ENCODE measurements at regions not wholly inside any gene's neighbourhood (a gene's known extent, or its start where the extent isn't known, plus 50 kb on each side); places are given as distances from the start of the nearest gene placed in this dataset.

GRCh38 chr4:181608181-181608580, 635.0 kb upstream of the TENM3 start:
- TF ChIP-seq CTCF (IDR thresholded peaks at IDR 0.05) (no peak), POLR2A (IDR thresholded peaks at IDR 0.05) (no peak)
